ENCODE measurements at regions not wholly inside any gene's neighbourhood (a gene's known extent, or its start where the extent isn't known, plus 50 kb on each side); places are given as distances from the start of the nearest gene placed in this dataset.
"Not testable (repeated sequence)": the region's sequence is repeated elsewhere in the genome, so short reads cannot be mapped to it uniquely, and the experiment has no call there.

GRCh38 chr22:34623580-34623979 lies 442.4 kb upstream of the ISX start:
- H3K4me1 ChIP-seq: no peaks in the 10 kb centered on the region
- no peak overlapping the region for H3K4me3 ChIP-seq
- no peaks in the 10 kb centered on the region for H3K27me3 ChIP-seq
- no peaks in the 10 kb centered on the region for H3K9me3 ChIP-seq
- TF ChIP-seq CTCF (IDR thresholded peaks at IDR 0.05): no peak
- intact Hi-C loops (cut with DNase I; ENCODE audit: low total_unique reads): no loop called here
- no peak overlapping the region for H3K27ac ChIP-seq
- DNase-seq: no peak
- H3K36me3 ChIP-seq: no peaks in the 10 kb centered on the region

DNA sequence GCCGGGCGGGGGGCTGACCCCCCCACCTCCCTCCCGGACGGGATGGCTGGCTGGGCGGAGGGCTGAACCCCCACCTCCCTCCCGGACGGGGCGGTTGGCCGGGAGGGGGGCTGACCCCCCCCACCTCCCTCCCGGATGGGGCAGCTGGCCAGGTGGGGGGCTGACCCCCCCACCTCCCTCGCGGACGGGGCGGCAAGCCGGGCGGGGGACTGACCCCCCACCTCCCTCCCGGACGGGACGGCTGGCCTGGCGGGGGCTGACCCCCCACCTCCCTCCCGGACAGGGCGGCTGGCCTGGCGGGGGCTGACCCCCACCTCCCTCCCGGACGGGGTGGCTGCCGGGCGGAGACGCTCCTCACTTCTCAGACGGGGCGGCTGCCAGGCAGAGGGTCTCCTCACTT lies 440.1 kb upstream of the ISX start:
- H3K27ac ChIP-seq; intact Hi-C loops (cut with DNase I; ENCODE audit: low total_unique reads); DNase-seq; H3K4me3 ChIP-seq; H3K36me3 ChIP-seq; H3K9me3 ChIP-seq; H3K4me1 ChIP-seq; H3K27me3 ChIP-seq: not testable (repeated sequence)

GRCh38 chr22:34638128-34638527 lies 427.8 kb upstream of the ISX start:
- Histone ChIP-seq H3K27me3 (no peaks in the 10 kb centered on the region), H3K4me3 (no peak overlapping the region), H3K27ac (no peak overlapping the region), H3K4me1 (no peaks in the 10 kb centered on the region), H3K9me3 (no peaks in the 10 kb centered on the region), H3K36me3 (no peaks in the 10 kb centered on the region)
- intact Hi-C loops (cut with DNase I; ENCODE audit: low total_unique reads): no loop called here
- no peak for DNase-seq
- no peak for TF ChIP-seq CTCF (IDR thresholded peaks at IDR 0.05)

GRCh38 chr22:34639911-34640310 lies 426.0 kb upstream of the ISX start:
- no peaks in the 10 kb centered on the region for H3K27me3 ChIP-seq
- intact Hi-C loops (cut with DNase I; ENCODE audit: low total_unique reads): no loop called here

GRCh38 chr22:34645375-34645774 lies 420.6 kb upstream of the ISX start:
- no peaks in the 10 kb centered on the region for H3K27me3 ChIP-seq
- TF ChIP-seq CTCF (IDR thresholded peaks at IDR 0.05): no peak
- H3K4me1 ChIP-seq: no peaks in the 10 kb centered on the region
- no peak for DNase-seq
- H3K4me3 ChIP-seq: no peak overlapping the region
- no peaks in the 10 kb centered on the region for H3K36me3 ChIP-seq
- H3K9me3 ChIP-seq: no peaks in the 10 kb centered on the region
- intact Hi-C loops (cut with DNase I; ENCODE audit: low total_unique reads): no loop called here
- no peak overlapping the region for H3K27ac ChIP-seq

More at GRCh38 chr22:34639911-34640310, 426.0 kb upstream of the ISX start:
- no peak overlapping the region for H3K4me3 ChIP-seq
- no peak overlapping the region for H3K27ac ChIP-seq
- no peak for DNase-seq
- H3K9me3 ChIP-seq: no peaks in the 10 kb centered on the region
- no peak for TF ChIP-seq CTCF (IDR thresholded peaks at IDR 0.05)
- H3K36me3 ChIP-seq: no peaks in the 10 kb centered on the region
- no peaks in the 10 kb centered on the region for H3K4me1 ChIP-seq

DNA sequence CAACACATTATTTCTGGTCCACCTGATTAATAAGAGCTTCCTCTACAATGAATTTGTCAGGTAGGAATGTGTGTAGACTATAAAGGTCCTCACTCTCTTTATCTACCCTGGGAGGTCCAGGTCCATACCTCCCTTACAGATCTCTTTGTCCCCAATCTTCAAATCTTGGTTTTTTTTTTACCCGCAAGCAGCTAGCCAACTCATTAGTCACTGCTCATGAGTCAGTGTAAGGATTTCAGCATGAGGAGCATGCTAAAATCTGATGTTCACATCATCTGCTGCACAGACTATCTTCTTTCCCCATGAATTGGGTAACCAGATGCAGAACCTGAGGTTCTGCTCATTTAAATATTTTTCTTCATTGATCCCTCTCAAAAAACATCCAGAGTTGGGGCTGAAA lies 397.0 kb upstream of the ISX start:
- DNase-seq: no peak
- H3K9me3 ChIP-seq: no peaks in the 10 kb centered on the region
- no peak for TF ChIP-seq CTCF (IDR thresholded peaks at IDR 0.05)
- H3K4me3 ChIP-seq: no peak overlapping the region
- H3K4me1 ChIP-seq: no peaks in the 10 kb centered on the region
- no peaks in the 10 kb centered on the region for H3K27me3 ChIP-seq
- H3K27ac ChIP-seq: no peak overlapping the region
- H3K36me3 ChIP-seq: no peaks in the 10 kb centered on the region
- intact Hi-C loops (cut with DNase I; ENCODE audit: low total_unique reads): no loop called here

GRCh38 chr22:34683031-34683430 lies 382.9 kb upstream of the ISX start:
- H3K36me3 ChIP-seq; H3K9me3 ChIP-seq; H3K27ac ChIP-seq; intact Hi-C loops (cut with DNase I; ENCODE audit: low total_unique reads); DNase-seq; H3K4me3 ChIP-seq; H3K27me3 ChIP-seq; H3K4me1 ChIP-seq: not testable (repeated sequence)

GRCh38 chr22:34684278-34684677 lies 381.7 kb upstream of the ISX start:
- DNase-seq; H3K9me3 ChIP-seq; H3K4me3 ChIP-seq; intact Hi-C loops (cut with DNase I; ENCODE audit: low total_unique reads); H3K27ac ChIP-seq; H3K27me3 ChIP-seq; H3K36me3 ChIP-seq; H3K4me1 ChIP-seq: not testable (repeated sequence)

Data from tibial artery (tissue), 4 donors.